ENCODE measurements at regions not wholly inside any gene's neighbourhood (a gene's known extent, or its start where the extent isn't known, plus 50 kb on each side); places are given as distances from the start of the nearest gene placed in this dataset.
"Not testable (repeated sequence)": the region's sequence is repeated elsewhere in the genome, so short reads cannot be mapped to it uniquely, and the experiment has no call there.

GRCh38 chr7:68399991-68400590 lies 1198.2 kb upstream of the AUTS2 start:
- no peak for DNase-seq (ENCODE audit: low read depth)

- no peak for DNase-seq (ENCODE audit: low read depth)
Measured at GRCh38 chr7:68400783-68401182, 1197.5 kb upstream of the AUTS2 start.

- DNase-seq (ENCODE audit: low read depth), result no peak
Measured at GRCh38 chr7:68401313-68401712, 1197.0 kb upstream of the AUTS2 start.

- no peak for DNase-seq (ENCODE audit: low read depth)
Measured at GRCh38 chr7:68406480-68406879, 1191.8 kb upstream of the AUTS2 start.

GRCh38 chr7:68407460-68407859 lies 1190.8 kb upstream of the AUTS2 start:
- no peak for DNase-seq (ENCODE audit: low read depth)

- no peak for DNase-seq (ENCODE audit: low read depth)
Measured at GRCh38 chr7:68408873-68409272, 1189.4 kb upstream of the AUTS2 start.

GRCh38 chr7:68409851-68410250 lies 1188.4 kb upstream of the AUTS2 start:
- DNase-seq (ENCODE audit: low read depth), result no peak

- DNase-seq (ENCODE audit: low read depth), result not testable (repeated sequence)
Measured at GRCh38 chr7:68410693-68411092, 1187.6 kb upstream of the AUTS2 start.

- no peak for DNase-seq (ENCODE audit: low read depth)
Measured at GRCh38 chr7:68411742-68412141, 1186.5 kb upstream of the AUTS2 start.

GRCh38 chr7:68414631-68415425 lies 1183.4 kb upstream of the AUTS2 start:
- no peak for DNase-seq (ENCODE audit: low read depth)

GRCh38 chr7:68417002-68417401 lies 1181.3 kb upstream of the AUTS2 start:
- no peak for DNase-seq (ENCODE audit: low read depth)

GRCh38 chr7:68417659-68418058 lies 1180.6 kb upstream of the AUTS2 start:
- no peak for DNase-seq (ENCODE audit: low read depth)

GRCh38 chr7:68420342-68421192 lies 1177.7 kb upstream of the AUTS2 start:
- DNase-seq (ENCODE audit: low read depth), result no peak

- DNase-seq (ENCODE audit: low read depth), result no peak
Measured at GRCh38 chr7:68421712-68422111, 1176.6 kb upstream of the AUTS2 start.

GRCh38 chr7:68422281-68422680 lies 1176.0 kb upstream of the AUTS2 start:
- DNase-seq (ENCODE audit: low read depth), result no peak

- DNase-seq (ENCODE audit: low read depth), result no peak
Measured at GRCh38 chr7:68423356-68423755, 1174.9 kb upstream of the AUTS2 start.

- DNase-seq (ENCODE audit: low read depth), result no peak
Measured at GRCh38 chr7:68424658-68425297, 1173.5 kb upstream of the AUTS2 start.

- no peak for DNase-seq (ENCODE audit: low read depth)
Measured at GRCh38 chr7:68425377-68425776, 1172.9 kb upstream of the AUTS2 start.

GRCh38 chr7:68429411-68430117 lies 1168.7 kb upstream of the AUTS2 start:
- no peak for DNase-seq (ENCODE audit: low read depth)

- no peak for DNase-seq (ENCODE audit: low read depth)
Measured at GRCh38 chr7:68432585-68432984, 1165.7 kb upstream of the AUTS2 start.

GRCh38 chr7:68433462-68434070 lies 1164.7 kb upstream of the AUTS2 start:
- DNase-seq (ENCODE audit: low read depth), result no peak

Measured in HS-27A (cell line).